ENCODE measurements at regions not wholly inside any gene's neighbourhood (a gene's known extent, or its start where the extent isn't known, plus 50 kb on each side); places are given as distances from the start of the nearest gene placed in this dataset.

DNA sequence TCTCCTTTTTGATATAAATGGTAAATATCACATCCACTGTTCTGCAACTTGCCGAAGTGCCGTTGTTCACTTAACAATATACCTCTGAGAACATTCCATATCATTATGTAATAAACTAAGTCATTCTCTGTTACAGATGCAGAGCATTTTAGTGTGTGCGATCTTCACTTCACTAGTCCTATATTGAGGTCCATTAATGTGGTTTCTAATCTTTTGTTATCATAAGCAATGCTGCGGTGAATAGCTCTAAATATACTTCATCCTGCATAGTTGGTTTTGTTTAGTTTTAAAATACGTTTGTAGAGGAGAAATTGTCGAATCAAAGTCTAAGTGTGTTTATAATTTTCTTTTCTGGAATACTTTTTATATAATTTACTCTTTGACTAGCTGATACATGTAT, 280.3 kb upstream of the TRIB2 start:
- Histone ChIP-seq H3K4me3 (no peak overlapping the region), H3K4me1 (peaks cover 0 to 4% (median 0%) of the 10 kb centered on the region in 12 donors), H3K9me3 (no peaks in the 10 kb centered on the region), H3K27me3 (no peaks in the 10 kb centered on the region), H3K36me3 (no peaks in the 10 kb centered on the region), H3K27ac (no peak overlapping the region)
- no peak for DNase-seq
- TF ChIP-seq POLR2A (IDR thresholded peaks at IDR 0.05) (no peak), CTCF (IDR thresholded peaks at IDR 0.05) (no peak)
- 84 to 90% (median 86%) methylated on average over 6 of the region's 6 CpGs for WGBS, 4 donors
- intact Hi-C loops (cut with DNase I): loop anchor here in 1 of 10 donors (10.0 kb wide), 1 partner anchor 568 kb away; no protein-coding TSS in a partner anchor
- no peak for ATAC-seq

GRCh38 chr2:12436935-12437561, 279.7 kb upstream of the TRIB2 start:
- WGBS, 4 donors: 77 to 82% (median 79%) methylated on average over 5 of the region's 5 CpGs
- Histone ChIP-seq H3K9me3 (no peaks in the 10 kb centered on the region), H3K27me3 (no peaks in the 10 kb centered on the region), H3K4me3 (no peak overlapping the region), H3K27ac (no peak overlapping the region), H3K4me1 (peaks cover 0 to 8% (median 0%) of the 10 kb centered on the region in 12 donors), H3K36me3 (no peaks in the 10 kb centered on the region)
- no peak for DNase-seq
- intact Hi-C loops (cut with DNase I): loop anchor here in 1 of 10 donors (10.0 kb wide), 1 partner anchor 568 kb away; no protein-coding TSS in a partner anchor
- TF ChIP-seq CTCF (IDR thresholded peaks at IDR 0.05): no peak
- no peak for TF ChIP-seq POLR2A (IDR thresholded peaks at IDR 0.05)
- no peak for ATAC-seq

GRCh38 chr2:12440731-12441130, 276.0 kb upstream of the TRIB2 start:
- H3K36me3 ChIP-seq: no peaks in the 10 kb centered on the region
- H3K27me3 ChIP-seq: no peaks in the 10 kb centered on the region
- no peak for DNase-seq
- TF ChIP-seq POLR2A (IDR thresholded peaks at IDR 0.05) (no peak), CTCF (IDR thresholded peaks at IDR 0.05) (no peak)
- intact Hi-C loops (cut with DNase I): no loop called here
- no peak overlapping the region for H3K27ac ChIP-seq
- WGBS, 4 donors: 69 to 85% (median 74%) methylated on average over 4 of the region's 4 CpGs
- no peak overlapping the region for H3K4me3 ChIP-seq
- H3K4me1 ChIP-seq: peaks cover 0 to 18% (median 0%) of the 10 kb centered on the region in 12 donors
- no peaks in the 10 kb centered on the region for H3K9me3 ChIP-seq
- ATAC-seq: no peak

DNA sequence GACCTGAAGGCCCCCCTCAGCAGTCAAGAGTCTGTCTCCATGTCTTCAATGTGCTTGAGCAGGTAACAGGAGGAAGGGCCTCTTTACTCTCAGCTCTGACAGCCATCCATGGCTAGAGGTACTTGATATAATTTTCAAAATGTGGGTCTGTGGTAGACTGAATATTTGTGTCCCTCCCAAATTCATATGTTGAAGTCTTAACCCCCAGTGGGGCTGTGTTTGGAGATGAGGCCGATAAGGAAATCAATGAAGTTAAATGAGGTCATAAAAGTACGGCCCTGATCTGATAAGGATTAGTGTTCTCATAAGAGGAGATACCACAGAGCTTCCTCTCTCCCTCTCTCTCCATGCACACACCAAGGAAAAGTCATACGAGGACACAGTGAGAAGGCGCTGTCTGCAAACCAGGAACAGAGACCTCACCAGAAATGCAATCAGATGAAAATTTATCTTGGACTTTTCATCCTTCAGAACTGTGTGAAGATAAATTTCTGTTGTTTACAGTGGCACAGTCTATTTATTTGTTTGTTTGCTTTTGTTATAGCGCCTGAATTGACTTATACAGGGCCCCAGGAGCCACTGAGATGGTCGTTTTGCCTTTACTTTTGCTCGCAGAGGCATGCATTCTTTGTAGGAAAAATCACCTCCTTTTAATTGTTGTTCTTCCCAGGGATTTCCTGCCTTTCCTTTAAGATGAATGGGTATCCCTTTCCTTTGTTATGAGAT, 274.8 kb upstream of the TRIB2 start:
- ATAC-seq (no peak), DNase-seq (no peak)
- Histone ChIP-seq H3K27me3 (no peaks in the 10 kb centered on the region), H3K27ac (peak overlapping the region in 1 of 12 donors; percentile 29), H3K4me1 (peaks cover 0 to 18% (median 0%) of the 10 kb centered on the region in 12 donors), H3K9me3 (no peaks in the 10 kb centered on the region), H3K36me3 (no peaks in the 10 kb centered on the region), H3K4me3 (no peak overlapping the region)
- 65 to 77% (median 70%) methylated on average over 7 of the region's 7 CpGs for WGBS, 4 donors
- intact Hi-C loops (cut with DNase I): no loop called here
- TF ChIP-seq CTCF (IDR thresholded peaks at IDR 0.05): no peak
